ENCODE measurements at regions not wholly inside any gene's neighbourhood (a gene's known extent, or its start where the extent isn't known, plus 50 kb on each side); places are given as distances from the start of the nearest gene placed in this dataset.

DNA sequence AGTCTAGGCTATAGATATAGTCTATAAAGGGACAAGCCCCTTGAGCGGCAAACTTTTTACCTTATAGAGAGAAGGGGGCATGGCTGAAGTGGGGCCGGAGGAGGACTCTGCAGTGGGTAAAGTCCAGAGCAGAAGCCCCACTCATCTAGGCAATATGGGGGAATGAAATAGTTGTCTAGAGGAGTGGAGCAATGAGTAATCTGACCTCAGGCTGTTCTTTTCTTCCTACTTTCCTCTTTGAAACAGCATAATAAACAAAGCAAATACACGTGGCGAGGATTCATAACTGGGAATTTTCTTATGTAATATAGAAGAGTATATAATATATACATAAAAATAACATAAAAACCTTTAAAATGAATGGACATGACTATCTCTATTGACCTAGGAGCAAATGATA, 546.4 kb upstream of the ZNF385D start:
- H3K36me3 Mint-ChIP-seq (ENCODE audit: insufficient read depth, unreplicated experiment) = no peaks in the 10 kb centered on the region
- intact Hi-C loops (cut with micrococcal nuclease; ENCODE audit: unreplicated experiment) = no loop called here
- no peak overlapping the region for H3K27ac Mint-ChIP-seq (ENCODE audit: unreplicated experiment)
- CTCF ChIA-PET = no interaction called here
- H3K9me3 Mint-ChIP-seq (ENCODE audit: low read depth, unreplicated experiment) = no peaks in the 10 kb centered on the region
- no peak overlapping the region for H3K4me3 Mint-ChIP-seq (ENCODE audit: low read depth, unreplicated experiment)
- no peaks in the 10 kb centered on the region for H3K4me1 Mint-ChIP-seq (ENCODE audit: low read depth, unreplicated experiment)
- TF ChIP-seq, protein P1, sequence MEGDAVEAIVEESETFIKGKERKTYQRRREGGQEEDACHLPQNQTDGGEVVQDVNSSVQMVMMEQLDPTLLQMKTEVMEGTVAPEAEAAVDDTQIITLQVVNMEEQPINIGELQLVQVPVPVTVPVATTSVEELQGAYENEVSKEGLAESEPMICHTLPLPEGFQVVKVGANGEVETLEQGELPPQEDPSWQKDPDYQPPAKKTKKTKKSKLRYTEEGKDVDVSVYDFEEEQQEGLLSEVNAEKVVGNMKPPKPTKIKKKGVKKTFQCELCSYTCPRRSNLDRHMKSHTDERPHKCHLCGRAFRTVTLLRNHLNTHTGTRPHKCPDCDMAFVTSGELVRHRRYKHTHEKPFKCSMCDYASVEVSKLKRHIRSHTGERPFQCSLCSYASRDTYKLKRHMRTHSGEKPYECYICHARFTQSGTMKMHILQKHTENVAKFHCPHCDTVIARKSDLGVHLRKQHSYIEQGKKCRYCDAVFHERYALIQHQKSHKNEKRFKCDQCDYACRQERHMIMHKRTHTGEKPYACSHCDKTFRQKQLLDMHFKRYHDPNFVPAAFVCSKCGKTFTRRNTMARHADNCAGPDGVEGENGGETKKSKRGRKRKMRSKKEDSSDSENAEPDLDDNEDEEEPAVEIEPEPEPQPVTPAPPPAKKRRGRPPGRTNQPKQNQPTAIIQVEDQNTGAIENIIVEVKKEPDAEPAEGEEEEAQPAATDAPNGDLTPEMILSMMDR (IDR thresholded peaks at IDR 0.05; ENCODE audit: unreplicated experiment) = no peak
- no TSS peak for BruUV-seq (replicated peaks)
- DNase-seq = no peak
- H3K27me3 Mint-ChIP-seq (ENCODE audit: unreplicated experiment) = no peaks in the 10 kb centered on the region

DNA sequence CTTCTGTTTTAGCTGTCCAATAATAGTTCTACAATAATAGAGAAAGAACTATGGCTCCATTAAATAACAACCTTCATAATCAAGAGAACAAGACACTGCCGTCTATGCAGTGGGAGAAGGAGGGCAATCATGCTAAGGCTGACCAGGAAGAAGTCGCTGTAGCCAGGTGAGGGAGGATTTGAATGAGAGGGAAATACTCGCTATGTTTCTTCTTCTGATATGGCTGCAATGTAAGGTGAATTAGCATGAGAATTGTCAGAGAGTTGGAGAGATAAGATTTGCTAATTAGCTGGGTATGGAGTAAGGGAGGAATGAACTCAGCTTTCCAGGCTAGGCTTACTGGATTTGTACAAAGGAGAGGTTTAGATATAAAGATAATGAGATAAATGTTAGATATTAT, 555.4 kb upstream of the ZNF385D start:
- Mint-ChIP-seq H3K36me3 (ENCODE audit: insufficient read depth, unreplicated experiment) (no peaks in the 10 kb centered on the region), H3K9me3 (ENCODE audit: low read depth, unreplicated experiment) (no peaks in the 10 kb centered on the region), H3K27ac (ENCODE audit: unreplicated experiment) (no peak overlapping the region), H3K4me1 (ENCODE audit: low read depth, unreplicated experiment) (no peaks in the 10 kb centered on the region), H3K4me3 (ENCODE audit: low read depth, unreplicated experiment) (no peak overlapping the region), H3K27me3 (ENCODE audit: unreplicated experiment) (no peaks in the 10 kb centered on the region)
- TF ChIP-seq, protein P1 (IDR thresholded peaks at IDR 0.05; ENCODE audit: unreplicated experiment) = no peak
- CTCF ChIA-PET = no interaction called here
- no TSS peak for BruUV-seq (replicated peaks)
- intact Hi-C loops (cut with micrococcal nuclease; ENCODE audit: unreplicated experiment) = no loop called here
- DNase-seq = no peak

DNA sequence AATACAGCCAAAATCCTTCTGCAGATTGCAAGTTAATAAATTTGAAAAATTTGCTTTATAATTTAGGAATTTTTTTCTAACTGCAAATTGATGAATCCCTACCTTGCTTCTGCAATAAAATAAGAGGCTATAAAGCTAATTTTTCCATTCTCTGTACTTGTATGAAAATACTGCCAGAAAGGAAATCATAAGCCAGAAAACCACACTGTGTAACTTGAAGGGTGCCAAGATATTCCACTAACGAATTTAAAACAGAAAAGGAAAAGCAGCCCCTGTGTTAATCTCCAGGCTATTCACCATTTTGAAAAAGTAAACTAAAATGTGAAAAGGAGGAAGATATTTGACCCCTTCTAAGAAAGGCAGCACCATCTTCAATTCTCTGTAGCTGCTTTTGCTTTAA, 557.9 kb upstream of the ZNF385D start:
- Mint-ChIP-seq H3K4me3 (ENCODE audit: low read depth, unreplicated experiment) (no peak overlapping the region), H3K27ac (ENCODE audit: unreplicated experiment) (no peak overlapping the region), H3K36me3 (ENCODE audit: insufficient read depth, unreplicated experiment) (no peaks in the 10 kb centered on the region), H3K4me1 (ENCODE audit: low read depth, unreplicated experiment) (no peaks in the 10 kb centered on the region), H3K9me3 (ENCODE audit: low read depth, unreplicated experiment) (no peaks in the 10 kb centered on the region), H3K27me3 (ENCODE audit: unreplicated experiment) (no peaks in the 10 kb centered on the region)
- CTCF ChIA-PET = no interaction called here
- TF ChIP-seq, protein P1 (IDR thresholded peaks at IDR 0.05; ENCODE audit: unreplicated experiment) = no peak
- intact Hi-C loops (cut with micrococcal nuclease; ENCODE audit: unreplicated experiment) = no loop called here
- BruUV-seq (replicated peaks) = no TSS peak
- DNase-seq = no peak

DNA sequence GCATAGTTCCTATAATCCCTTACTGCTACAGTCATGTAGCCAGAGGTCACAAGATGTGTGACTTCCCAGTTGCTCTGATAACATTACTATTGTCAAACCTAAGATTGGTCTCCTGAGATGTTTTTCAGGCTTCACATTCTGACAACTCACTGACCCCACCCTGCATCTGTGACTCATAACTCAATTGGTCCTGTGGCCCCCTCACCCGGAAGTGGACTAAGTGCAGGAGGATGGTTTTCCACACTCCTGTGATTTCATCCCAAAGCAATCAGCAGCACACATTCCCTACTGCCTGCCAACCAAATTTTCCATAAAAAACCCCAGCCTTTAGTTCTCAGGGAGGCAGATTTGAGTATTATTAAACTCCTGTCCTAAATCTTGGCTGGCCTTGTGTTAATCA, 564.9 kb upstream of the ZNF385D start:
- no TSS peak for BruUV-seq (replicated peaks)
- no peak for DNase-seq
- TF ChIP-seq, protein P1 (IDR thresholded peaks at IDR 0.05; ENCODE audit: unreplicated experiment) = no peak
- CTCF ChIA-PET = no interaction called here
- no peaks in the 10 kb centered on the region for H3K4me1 Mint-ChIP-seq (ENCODE audit: low read depth, unreplicated experiment)
- no peaks in the 10 kb centered on the region for H3K27me3 Mint-ChIP-seq (ENCODE audit: unreplicated experiment)
- no peaks in the 10 kb centered on the region for H3K9me3 Mint-ChIP-seq (ENCODE audit: low read depth, unreplicated experiment)
- no peak overlapping the region for H3K27ac Mint-ChIP-seq (ENCODE audit: unreplicated experiment)
- H3K4me3 Mint-ChIP-seq (ENCODE audit: low read depth, unreplicated experiment) = no peak overlapping the region
- no peaks in the 10 kb centered on the region for H3K36me3 Mint-ChIP-seq (ENCODE audit: insufficient read depth, unreplicated experiment)
- intact Hi-C loops (cut with micrococcal nuclease; ENCODE audit: unreplicated experiment) = no loop called here

DNA sequence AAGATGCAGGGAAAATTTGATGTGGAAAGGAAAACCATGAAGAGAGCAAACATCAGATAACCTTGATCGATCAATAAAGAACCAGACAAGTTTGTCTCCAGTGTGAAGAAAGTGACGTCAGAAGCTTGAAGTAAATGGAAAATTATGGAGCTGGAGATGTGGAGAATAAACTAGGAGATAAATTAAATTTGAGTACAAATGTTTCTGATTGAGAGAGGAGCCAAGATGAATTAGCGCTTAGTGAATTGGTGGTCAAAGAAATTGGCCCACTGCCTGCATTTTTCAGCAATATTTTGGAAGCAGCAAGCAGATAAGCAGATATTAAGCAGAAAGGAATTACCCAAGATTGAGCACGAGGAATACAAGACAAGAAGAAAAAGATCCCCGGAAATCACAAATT, 567.3 kb upstream of the ZNF385D start:
- Mint-ChIP-seq H3K4me1 (ENCODE audit: low read depth, unreplicated experiment) (no peaks in the 10 kb centered on the region), H3K9me3 (ENCODE audit: low read depth, unreplicated experiment) (no peaks in the 10 kb centered on the region), H3K36me3 (ENCODE audit: insufficient read depth, unreplicated experiment) (no peaks in the 10 kb centered on the region), H3K27me3 (ENCODE audit: unreplicated experiment) (no peaks in the 10 kb centered on the region), H3K4me3 (ENCODE audit: low read depth, unreplicated experiment) (no peak overlapping the region), H3K27ac (ENCODE audit: unreplicated experiment) (no peak overlapping the region)
- intact Hi-C loops (cut with micrococcal nuclease; ENCODE audit: unreplicated experiment) = no loop called here
- BruUV-seq (replicated peaks) = no TSS peak
- TF ChIP-seq, protein P1 (IDR thresholded peaks at IDR 0.05; ENCODE audit: unreplicated experiment) = no peak
- CTCF ChIA-PET = interaction anchor here (1.0 kb wide), 1 partner anchor 33 kb away, joined by 3 read pairs; no protein-coding TSS in a partner anchor
- no peak for DNase-seq

All from Calu3 (cell line).